ENCODE measurements at regions not wholly inside any gene's neighbourhood (a gene's known extent, or its start where the extent isn't known, plus 50 kb on each side); places are given as distances from the start of the nearest gene placed in this dataset.

DNA sequence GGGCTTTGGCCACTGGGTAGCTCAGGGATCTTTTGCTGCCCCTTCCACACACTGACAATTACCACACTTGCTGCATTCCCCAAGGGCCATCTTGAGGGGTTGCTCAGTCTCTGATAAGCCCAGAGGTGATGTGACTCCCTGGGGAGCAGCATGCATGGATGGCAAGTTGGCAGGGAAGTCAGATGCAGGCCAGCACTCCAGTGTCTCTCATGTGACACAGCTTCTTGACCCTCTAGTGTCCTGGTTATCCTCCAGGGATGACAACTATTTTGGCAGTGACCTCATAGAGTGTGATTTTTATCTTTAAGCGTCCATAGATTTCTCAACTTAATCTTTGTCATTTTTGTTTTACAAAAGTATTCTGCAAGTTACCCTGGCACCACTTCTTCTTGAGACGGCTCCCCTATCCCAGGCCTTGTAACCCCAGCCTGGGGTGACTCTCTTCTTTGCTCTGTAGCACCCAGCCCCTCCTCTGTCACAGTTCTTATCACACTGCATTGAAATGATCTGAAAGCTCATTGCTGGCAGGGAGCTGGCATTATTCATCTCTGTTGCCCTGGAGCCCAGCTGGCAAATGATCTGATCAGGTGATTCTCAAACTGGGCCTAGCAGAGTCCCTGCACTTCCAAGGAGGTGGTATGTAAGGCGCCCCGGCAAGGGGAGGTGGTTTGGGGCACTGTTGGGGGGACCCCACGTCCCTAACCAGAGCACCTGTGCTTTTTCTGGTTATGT lies 72.6 kb downstream of the TENT5C start:
- Mint-ChIP-seq H3K27ac (no peak overlapping the region), H3K27me3 (ENCODE audit: low read depth in 2 of 2) (no peaks in the 10 kb centered on the region), H3K9me3 (no peaks in the 10 kb centered on the region), H3K4me1 (peaks cover 7 to 8% of the 10 kb centered on the region in 2 donors), H3K4me3 (no peak overlapping the region), H3K36me3 (no peaks in the 10 kb centered on the region)
- H3K36me3 ChIP-seq (ENCODE audit: control insufficient read depth, insufficient read depth, low read length), result no peaks in the 10 kb centered on the region
- peaks cover 8% of the 10 kb centered on the region for H3K4me1 ChIP-seq (ENCODE audit: control insufficient read depth, insufficient read depth, low read length)
- ATAC-seq (no peak), DNase-seq (no peak)
- no peaks in the 10 kb centered on the region for H3K27me3 ChIP-seq (ENCODE audit: control insufficient read depth, insufficient read depth, low read length)
- 89% methylated on average over 5 of the region's 5 CpGs for WGBS (ENCODE audit: insufficient coverage)
- H3K4me3 ChIP-seq (ENCODE audit: low read length), result no peak overlapping the region
- no peak overlapping the region for H3K27ac ChIP-seq (ENCODE audit: low read length)
- TF ChIP-seq, protein P1, sequence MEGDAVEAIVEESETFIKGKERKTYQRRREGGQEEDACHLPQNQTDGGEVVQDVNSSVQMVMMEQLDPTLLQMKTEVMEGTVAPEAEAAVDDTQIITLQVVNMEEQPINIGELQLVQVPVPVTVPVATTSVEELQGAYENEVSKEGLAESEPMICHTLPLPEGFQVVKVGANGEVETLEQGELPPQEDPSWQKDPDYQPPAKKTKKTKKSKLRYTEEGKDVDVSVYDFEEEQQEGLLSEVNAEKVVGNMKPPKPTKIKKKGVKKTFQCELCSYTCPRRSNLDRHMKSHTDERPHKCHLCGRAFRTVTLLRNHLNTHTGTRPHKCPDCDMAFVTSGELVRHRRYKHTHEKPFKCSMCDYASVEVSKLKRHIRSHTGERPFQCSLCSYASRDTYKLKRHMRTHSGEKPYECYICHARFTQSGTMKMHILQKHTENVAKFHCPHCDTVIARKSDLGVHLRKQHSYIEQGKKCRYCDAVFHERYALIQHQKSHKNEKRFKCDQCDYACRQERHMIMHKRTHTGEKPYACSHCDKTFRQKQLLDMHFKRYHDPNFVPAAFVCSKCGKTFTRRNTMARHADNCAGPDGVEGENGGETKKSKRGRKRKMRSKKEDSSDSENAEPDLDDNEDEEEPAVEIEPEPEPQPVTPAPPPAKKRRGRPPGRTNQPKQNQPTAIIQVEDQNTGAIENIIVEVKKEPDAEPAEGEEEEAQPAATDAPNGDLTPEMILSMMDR (IDR thresholded peaks at IDR 0.05), result no peak
- intact Hi-C loops (cut with micrococcal nuclease), result no loop called here
- no peaks in the 10 kb centered on the region for H3K9me3 ChIP-seq (ENCODE audit: control insufficient read depth, insufficient read depth, low read length)

DNA sequence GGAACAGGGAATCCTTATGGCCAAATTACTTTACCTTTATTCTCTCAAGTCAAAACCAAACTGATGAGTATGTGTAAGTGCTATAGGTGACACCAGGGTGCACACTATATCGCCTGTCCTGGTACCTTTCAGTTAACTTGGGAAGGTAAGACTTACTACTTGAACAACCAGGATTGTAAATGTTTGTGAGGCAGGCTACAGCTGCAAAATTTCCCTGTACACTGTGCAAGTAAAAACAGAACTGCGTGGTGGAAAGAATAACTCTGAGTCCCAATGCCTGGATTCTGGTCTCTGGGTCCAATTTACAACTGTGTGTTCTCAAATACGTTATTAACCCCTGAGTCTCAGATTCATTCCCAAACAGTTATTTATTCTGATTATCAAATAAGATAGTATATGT lies 73.5 kb downstream of the TENT5C start:
- DNase-seq (no peak), ATAC-seq (no peak)
- TF ChIP-seq, protein P1 (IDR thresholded peaks at IDR 0.05), result no peak
- Mint-ChIP-seq H3K9me3 (no peaks in the 10 kb centered on the region), H3K4me1 (peaks cover 3% of the 10 kb centered on the region in 2 donors), H3K27ac (no peak overlapping the region), H3K27me3 (ENCODE audit: low read depth in 2 of 2) (no peaks in the 10 kb centered on the region), H3K36me3 (no peaks in the 10 kb centered on the region), H3K4me3 (no peak overlapping the region)
- H3K36me3 ChIP-seq (ENCODE audit: control insufficient read depth, insufficient read depth, low read length), result no peaks in the 10 kb centered on the region
- peaks cover 5% of the 10 kb centered on the region for H3K4me1 ChIP-seq (ENCODE audit: control insufficient read depth, insufficient read depth, low read length)
- no peaks in the 10 kb centered on the region for H3K27me3 ChIP-seq (ENCODE audit: control insufficient read depth, insufficient read depth, low read length)
- H3K9me3 ChIP-seq (ENCODE audit: control insufficient read depth, insufficient read depth, low read length), result no peaks in the 10 kb centered on the region
- no peak overlapping the region for H3K27ac ChIP-seq (ENCODE audit: low read length)
- WGBS (ENCODE audit: insufficient coverage), result 94% methylated on average over 3 of the region's 3 CpGs
- intact Hi-C loops (cut with micrococcal nuclease), result no loop called here
- no peak overlapping the region for H3K4me3 ChIP-seq (ENCODE audit: low read length)

DNA sequence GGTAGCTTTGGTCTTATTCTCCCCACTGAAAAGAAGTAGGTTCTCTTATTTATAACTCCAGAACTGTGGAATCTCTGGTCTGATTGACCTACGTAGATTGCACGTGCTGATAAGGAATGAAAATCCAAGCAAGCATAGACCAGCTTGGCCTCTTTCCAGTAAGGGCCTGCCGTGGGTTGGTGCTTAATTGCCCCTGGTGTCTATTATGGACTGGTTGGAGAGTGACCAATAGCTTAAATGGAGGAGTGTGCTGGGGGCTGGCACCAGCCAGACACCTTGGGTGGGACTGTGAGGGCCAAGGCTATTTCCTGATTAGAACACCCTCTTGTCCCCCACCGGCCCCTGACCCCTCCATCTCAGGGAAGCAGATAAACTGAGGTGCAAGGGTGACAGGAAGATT lies 74.0 kb downstream of the TENT5C start:
- TF ChIP-seq, protein P1 (IDR thresholded peaks at IDR 0.05), result no peak
- H3K9me3 ChIP-seq (ENCODE audit: control insufficient read depth, insufficient read depth, low read length), result no peaks in the 10 kb centered on the region
- Mint-ChIP-seq H3K27ac (no peak overlapping the region), H3K27me3 (ENCODE audit: low read depth in 2 of 2) (peaks cover 0 to under 1% of the 10 kb centered on the region in 2 donors), H3K4me1 (no peaks in the 10 kb centered on the region), H3K4me3 (no peak overlapping the region), H3K9me3 (no peaks in the 10 kb centered on the region), H3K36me3 (no peaks in the 10 kb centered on the region)
- no peaks in the 10 kb centered on the region for H3K4me1 ChIP-seq (ENCODE audit: control insufficient read depth, insufficient read depth, low read length)
- DNase-seq (no peak), ATAC-seq (no peak)
- no peaks in the 10 kb centered on the region for H3K27me3 ChIP-seq (ENCODE audit: control insufficient read depth, insufficient read depth, low read length)
- H3K36me3 ChIP-seq (ENCODE audit: control insufficient read depth, insufficient read depth, low read length), result no peaks in the 10 kb centered on the region
- intact Hi-C loops (cut with micrococcal nuclease), result no loop called here
- H3K27ac ChIP-seq (ENCODE audit: low read length), result no peak overlapping the region
- H3K4me3 ChIP-seq (ENCODE audit: low read length), result no peak overlapping the region
- WGBS (ENCODE audit: insufficient coverage), result 86% methylated on average over 4 of the region's 4 CpGs
